Endothelial cell of umbilical vein (primary cell): ENCODE measurements at regions not wholly inside any gene's neighbourhood (a gene's known extent, or its start where the extent isn't known, plus 50 kb on each side); places are given as distances from the start of the nearest gene placed in this dataset.

ENCODE experiments used
- EZH2 ChIP-seq: IDR thresholded peaks from 2 replicates; pipeline ENCODE4 v1.6.1; 2012; ENCODE audit warnings: borderline replicate concordance, low read depth, mild to moderate bottlenecking, moderate library complexity, low read length, inconsistent platforms; ENCODE audit not compliant: severe bottlenecking
- POLR2AphosphoS5 ChIP-seq: IDR thresholded peaks from 2 replicates; pipeline ENCODE4 v1.6.1; 2012; ENCODE audit warnings: low read depth, mild to moderate bottlenecking, control low read depth, low read length, moderate library complexity; ENCODE audit not compliant: insufficient read depth
- TF ChIP-seq, protein P1 (sequence below), 2 donors: IDR thresholded peaks; 1 replicate in 1 of 2; 2 replicates in 1 of 2; pipeline ENCODE4 v1.5.1; 2011; ENCODE audit warnings: low read length in 2 of 2, mild to moderate bottlenecking in 2 of 2, moderate library complexity in 2 of 2, control low read depth in 1 of 2, inconsistent platforms in 1 of 2, low read depth in 1 of 2; ENCODE audit not compliant: insufficient read depth in 1 of 2; ENCODE audit errors: extremely low read depth in 1 of 2

DNA sequence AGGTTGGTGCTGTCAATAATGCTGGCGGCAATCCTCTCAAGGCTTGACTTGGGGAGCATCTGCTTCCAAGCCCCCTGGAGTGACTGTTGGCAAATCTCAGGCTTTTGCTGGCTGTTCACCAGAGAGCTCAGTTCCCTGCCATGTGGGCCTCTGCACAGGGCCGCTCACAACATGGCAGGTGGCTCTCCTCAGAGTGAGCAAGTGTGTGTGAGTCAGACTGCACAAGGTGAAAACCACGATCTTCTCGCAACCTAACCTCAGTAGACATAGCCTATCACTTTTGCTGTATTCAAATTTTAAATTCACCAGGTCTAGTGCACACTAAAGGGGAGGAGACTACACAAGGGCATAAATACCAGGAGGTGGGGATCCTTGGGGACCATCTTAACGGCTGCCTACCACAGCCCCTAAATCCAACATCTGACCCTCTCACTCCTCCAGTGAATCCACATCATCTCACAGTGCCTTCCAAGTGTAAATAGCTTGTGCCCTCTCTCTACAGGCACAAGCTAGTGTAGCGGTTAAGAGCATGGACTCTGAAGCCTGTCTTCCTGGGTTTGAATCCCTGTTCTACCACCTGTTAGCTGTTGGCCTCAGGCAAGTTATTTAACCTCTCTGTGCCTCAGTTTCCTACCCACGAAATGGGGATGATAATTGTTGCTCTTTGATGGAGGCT, 187.7 kb upstream of the CXCR4 start:
- TF ChIP-seq EZH2 (no peak), POLR2AphosphoS5 (no peak)
- TF ChIP-seq, protein P1, sequence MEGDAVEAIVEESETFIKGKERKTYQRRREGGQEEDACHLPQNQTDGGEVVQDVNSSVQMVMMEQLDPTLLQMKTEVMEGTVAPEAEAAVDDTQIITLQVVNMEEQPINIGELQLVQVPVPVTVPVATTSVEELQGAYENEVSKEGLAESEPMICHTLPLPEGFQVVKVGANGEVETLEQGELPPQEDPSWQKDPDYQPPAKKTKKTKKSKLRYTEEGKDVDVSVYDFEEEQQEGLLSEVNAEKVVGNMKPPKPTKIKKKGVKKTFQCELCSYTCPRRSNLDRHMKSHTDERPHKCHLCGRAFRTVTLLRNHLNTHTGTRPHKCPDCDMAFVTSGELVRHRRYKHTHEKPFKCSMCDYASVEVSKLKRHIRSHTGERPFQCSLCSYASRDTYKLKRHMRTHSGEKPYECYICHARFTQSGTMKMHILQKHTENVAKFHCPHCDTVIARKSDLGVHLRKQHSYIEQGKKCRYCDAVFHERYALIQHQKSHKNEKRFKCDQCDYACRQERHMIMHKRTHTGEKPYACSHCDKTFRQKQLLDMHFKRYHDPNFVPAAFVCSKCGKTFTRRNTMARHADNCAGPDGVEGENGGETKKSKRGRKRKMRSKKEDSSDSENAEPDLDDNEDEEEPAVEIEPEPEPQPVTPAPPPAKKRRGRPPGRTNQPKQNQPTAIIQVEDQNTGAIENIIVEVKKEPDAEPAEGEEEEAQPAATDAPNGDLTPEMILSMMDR (IDR thresholded peaks at IDR 0.05; ENCODE audit: extremely low read depth in 1 of 2, insufficient read depth in 1 of 2, low read depth in 1 of 2, low read length in 2 of 2) = no peak
